Smooth muscle cell of the brain vasculature (primary cell): ENCODE measurements at regions not wholly inside any gene's neighbourhood (a gene's known extent, or its start where the extent isn't known, plus 50 kb on each side); places are given as distances from the start of the nearest gene placed in this dataset.
"Not testable (repeated sequence)": the region's sequence is repeated elsewhere in the genome, so short reads cannot be mapped to it uniquely, and the experiment has no call there.

Experiments used
- DNase-seq: peaks from one replicate; pipeline ENCODE4 v3.0.0-alpha.2; 2012; ENCODE audit warnings: low read depth, low spot score

GRCh38 chr5:68849103-68849502 is 244.7 kb upstream of the SLC30A5 start:
- DNase-seq, result no peak

GRCh38 chr5:68849906-68850305 is 243.9 kb upstream of the SLC30A5 start:
- no peak for DNase-seq

- DNase-seq, result no peak
These were observed 232.7 kb upstream of the SLC30A5 start for GRCh38 chr5:68861099-68861498.

- DNase-seq, result no peak
These were observed 231.3 kb upstream of the SLC30A5 start for GRCh38 chr5:68862560-68862959.

- DNase-seq, result not testable (repeated sequence)
These were observed 228.6 kb upstream of the SLC30A5 start for GRCh38 chr5:68865192-68865591.

GRCh38 chr5:68872088-68872839 is 221.6 kb upstream of the SLC30A5 start:
- no peak for DNase-seq

- no peak for DNase-seq
These were observed 220.6 kb upstream of the SLC30A5 start for GRCh38 chr5:68873198-68873597.

GRCh38 chr5:68875351-68875750 is 218.5 kb upstream of the SLC30A5 start:
- no peak for DNase-seq

- no peak for DNase-seq
These were observed 210.4 kb upstream of the SLC30A5 start for GRCh38 chr5:68883436-68883835.

GRCh38 chr5:68884144-68884754 is 209.6 kb upstream of the SLC30A5 start:
- no peak for DNase-seq

- DNase-seq, result no peak
These were observed 208.9 kb upstream of the SLC30A5 start for GRCh38 chr5:68884883-68885282.

- DNase-seq, result no peak
These were observed 207.0 kb upstream of the SLC30A5 start for GRCh38 chr5:68886814-68887213.

- DNase-seq, result no peak
These were observed 202.1 kb upstream of the SLC30A5 start for GRCh38 chr5:68891718-68892117.

GRCh38 chr5:68894673-68895072 is 199.1 kb upstream of the SLC30A5 start:
- DNase-seq, result no peak

GRCh38 chr5:68898951-68899471 is 194.8 kb upstream of the SLC30A5 start:
- DNase-seq, result no peak

GRCh38 chr5:68911840-68912690 is 181.7 kb upstream of the SLC30A5 start:
- peak; percentile 62 for DNase-seq

GRCh38 chr5:68915079-68915478 is 178.7 kb upstream of the SLC30A5 start:
- no peak for DNase-seq

- no peak for DNase-seq
These were observed 175.5 kb upstream of the SLC30A5 start for GRCh38 chr5:68918306-68918705.

GRCh38 chr5:68919988-68920490 is 173.8 kb upstream of the SLC30A5 start:
- DNase-seq, result no peak

GRCh38 chr5:68920888-68921287 is 172.9 kb upstream of the SLC30A5 start:
- no peak for DNase-seq

GRCh38 chr5:68922172-68922987 is 171.4 kb upstream of the SLC30A5 start:
- DNase-seq, result no peak
